Hippocampal formation (tissue), 2 donors: ENCODE measurements at regions not wholly inside any gene's neighbourhood (a gene's known extent, or its start where the extent isn't known, plus 50 kb on each side); places are given as distances from the start of the nearest gene placed in this dataset.
"Not testable (repeated sequence)": the region's sequence is repeated elsewhere in the genome, so short reads cannot be mapped to it uniquely, and the experiment has no call there.

Experiments used
- DNase-seq, 2 donors: peaks; one replicate each; lab custom pipeline; 2025; lab: John Stamatoyannopoulos, UW

DNA sequence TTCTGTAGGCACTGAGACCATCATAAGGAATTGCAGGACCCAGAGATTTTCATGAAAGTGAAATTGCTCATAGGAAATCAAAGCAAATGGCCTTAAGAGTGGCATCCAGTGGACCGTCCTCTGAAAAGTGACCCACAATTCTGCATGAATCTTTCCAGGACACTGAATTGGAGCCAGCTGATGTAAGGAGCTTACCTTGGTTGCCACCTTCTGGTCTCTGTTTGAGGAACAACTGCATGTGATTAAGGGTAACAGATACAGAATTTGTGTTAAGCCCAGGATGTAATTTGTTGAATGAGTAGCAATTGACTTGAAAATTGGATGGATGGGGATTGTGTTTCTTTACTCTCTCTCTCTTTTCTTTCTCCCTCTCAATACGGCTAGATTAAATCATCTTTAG lies 49.9 kb upstream of the GAS1 start:
- DNase-seq, result no peak

- no peak for DNase-seq
These were observed 50.6 kb upstream of the GAS1 start for GRCh38 chr9:86997951-86998350.

DNA sequence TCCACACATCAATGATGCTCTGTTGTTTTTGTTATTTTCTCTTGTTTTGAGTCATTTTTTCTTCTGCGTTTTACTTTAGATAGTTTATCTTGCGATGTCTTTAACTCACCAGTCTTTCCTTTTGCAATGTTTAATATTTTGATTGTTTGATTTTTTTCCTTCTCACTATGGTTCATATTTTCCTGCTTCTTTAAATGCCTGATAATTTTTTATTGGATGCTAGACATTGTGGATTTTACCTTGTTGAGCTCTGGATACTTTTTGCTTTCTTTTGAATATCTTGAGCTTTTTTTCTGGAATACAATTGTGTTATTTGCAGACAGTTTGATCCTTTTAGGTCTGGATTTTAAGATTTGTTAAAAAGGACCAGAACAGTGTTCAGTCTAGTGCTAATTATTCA lies 55.2 kb upstream of the GAS1 start:
- DNase-seq, result no peak

DNA sequence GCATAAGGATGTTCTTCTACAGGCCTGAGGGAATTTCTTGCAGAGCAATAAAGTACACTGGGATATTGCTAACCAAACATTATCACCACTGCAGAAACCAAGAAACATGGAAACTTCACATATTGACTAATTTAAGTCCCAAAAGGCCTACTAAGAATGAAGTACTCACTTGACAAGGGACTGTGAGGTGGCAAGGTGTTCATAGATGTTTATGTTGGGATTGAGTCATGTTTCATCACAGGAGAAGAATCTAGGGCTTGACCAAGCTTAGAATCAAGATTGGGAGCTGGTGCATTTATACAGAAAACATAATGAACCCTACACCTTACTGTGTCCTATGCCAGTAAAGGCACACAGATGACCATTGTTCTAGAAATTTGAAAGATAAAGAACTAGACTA lies 56.7 kb upstream of the GAS1 start:
- DNase-seq, result no peak

- no peak for DNase-seq
These were observed 59.6 kb upstream of the GAS1 start for GRCh38 chr9:87006956-87007355.

DNA sequence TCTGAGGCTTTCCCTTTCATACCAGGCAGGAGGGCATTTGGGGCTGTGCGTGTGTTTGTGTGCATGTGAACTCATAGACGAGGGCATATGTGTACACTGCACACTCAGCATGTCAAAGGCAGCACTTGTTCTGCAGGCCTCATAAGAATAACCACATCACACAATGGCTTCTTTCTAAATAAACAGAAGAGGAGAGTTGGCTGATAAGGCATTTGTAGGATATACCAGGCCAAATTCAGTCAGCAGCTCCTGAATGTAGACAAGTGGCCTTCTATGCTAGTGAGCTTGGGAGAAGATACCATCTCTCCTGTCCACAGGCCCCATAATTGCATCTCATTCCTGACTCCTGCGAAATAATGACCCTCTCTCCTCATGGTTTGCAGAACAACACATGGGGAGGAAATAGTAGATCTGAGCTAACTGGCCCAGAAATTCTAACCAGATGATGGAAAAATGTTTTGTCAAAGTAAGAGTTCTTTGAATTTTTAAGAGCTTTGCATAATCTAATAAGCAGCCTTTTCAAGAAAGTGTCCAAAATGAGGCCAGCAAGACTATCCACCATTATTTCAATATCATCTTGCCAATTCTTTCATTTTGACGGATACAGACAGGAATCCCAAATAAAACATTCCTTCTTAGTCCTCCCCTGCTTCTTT lies 60.5 kb upstream of the GAS1 start:
- peak; percentile 22 to 64 for DNase-seq

DNA sequence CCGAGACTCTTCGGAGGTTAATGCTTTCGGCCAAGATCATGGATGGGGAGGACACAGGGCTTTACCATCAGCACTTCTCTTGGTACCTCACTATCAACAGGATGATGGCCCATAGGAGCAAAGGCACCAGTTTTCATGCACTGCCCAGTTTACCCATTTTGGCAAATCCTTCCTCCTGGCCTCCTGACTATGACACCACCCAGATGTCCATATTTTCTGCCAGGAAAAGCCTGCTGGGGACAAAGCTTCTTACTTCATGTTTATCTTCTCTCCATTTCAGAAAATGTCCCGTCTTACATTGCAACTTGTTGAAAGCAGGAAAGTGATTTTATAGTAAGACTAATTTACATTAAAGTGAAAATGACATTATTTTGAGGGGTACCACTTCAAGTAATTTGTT lies 61.4 kb upstream of the GAS1 start:
- no peak for DNase-seq

DNA sequence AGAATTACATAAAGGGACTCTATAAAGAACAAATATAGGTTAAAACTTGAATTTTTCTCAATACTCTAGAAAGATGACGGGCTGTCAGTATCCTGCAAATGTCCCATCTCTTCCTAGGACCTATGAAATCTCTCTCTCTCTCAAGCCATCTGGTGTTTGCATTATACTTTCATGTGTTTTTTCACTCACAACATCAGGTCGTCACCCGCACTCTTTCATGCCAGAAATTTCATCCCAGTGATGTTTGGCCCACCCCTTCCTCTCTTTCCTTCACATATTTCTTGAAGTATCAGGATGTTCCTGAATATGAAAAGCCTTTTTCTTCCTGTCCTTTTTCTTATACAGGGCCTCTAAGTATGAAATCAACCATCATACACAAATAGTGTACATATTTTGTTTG lies 63.3 kb upstream of the GAS1 start:
- DNase-seq, result no peak

- DNase-seq, result no peak
These were observed 64.2 kb upstream of the GAS1 start for GRCh38 chr9:87011551-87011950.

DNA sequence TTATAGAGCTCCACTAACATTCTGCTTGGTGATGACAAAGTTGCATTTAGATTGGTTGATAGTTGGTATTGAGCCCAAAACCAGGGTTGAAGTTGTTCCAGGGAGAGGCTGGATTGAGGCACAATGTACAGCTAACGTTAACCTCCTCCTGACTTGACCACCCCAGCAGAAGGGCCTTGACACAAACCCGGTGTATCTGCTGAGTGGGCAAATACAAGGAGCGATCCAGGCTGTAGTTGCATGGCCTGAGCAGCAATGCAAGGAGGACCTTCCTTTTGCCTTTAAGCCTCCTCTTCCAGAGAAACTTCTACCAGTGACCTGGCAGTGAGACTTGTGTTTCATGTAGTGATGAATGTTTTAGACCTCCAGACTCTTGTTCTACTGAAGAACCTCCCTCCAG lies 66.2 kb upstream of the GAS1 start:
- no peak for DNase-seq

DNA sequence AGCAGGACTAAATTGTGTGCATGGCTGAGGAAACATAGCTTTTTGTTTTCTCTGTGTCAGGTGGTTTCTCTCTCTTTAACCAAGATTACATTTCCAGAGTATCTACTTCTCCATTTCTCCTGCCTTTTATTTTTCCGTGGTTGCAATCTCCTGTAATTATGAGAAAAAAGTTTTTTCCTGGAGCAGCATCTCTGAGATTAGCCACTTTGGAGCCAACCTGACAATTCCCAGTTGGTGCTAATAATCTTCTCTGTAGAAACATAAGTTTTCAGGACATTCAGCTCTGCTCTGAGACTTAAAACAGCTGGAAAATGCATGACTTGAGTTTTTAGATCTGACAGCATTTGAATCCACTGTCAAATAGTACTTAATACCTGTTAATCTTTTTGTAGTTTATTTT lies 67.1 kb upstream of the GAS1 start:
- DNase-seq, result no peak

GRCh38 chr9:87016681-87017080 lies 69.4 kb upstream of the GAS1 start:
- no peak for DNase-seq

DNA sequence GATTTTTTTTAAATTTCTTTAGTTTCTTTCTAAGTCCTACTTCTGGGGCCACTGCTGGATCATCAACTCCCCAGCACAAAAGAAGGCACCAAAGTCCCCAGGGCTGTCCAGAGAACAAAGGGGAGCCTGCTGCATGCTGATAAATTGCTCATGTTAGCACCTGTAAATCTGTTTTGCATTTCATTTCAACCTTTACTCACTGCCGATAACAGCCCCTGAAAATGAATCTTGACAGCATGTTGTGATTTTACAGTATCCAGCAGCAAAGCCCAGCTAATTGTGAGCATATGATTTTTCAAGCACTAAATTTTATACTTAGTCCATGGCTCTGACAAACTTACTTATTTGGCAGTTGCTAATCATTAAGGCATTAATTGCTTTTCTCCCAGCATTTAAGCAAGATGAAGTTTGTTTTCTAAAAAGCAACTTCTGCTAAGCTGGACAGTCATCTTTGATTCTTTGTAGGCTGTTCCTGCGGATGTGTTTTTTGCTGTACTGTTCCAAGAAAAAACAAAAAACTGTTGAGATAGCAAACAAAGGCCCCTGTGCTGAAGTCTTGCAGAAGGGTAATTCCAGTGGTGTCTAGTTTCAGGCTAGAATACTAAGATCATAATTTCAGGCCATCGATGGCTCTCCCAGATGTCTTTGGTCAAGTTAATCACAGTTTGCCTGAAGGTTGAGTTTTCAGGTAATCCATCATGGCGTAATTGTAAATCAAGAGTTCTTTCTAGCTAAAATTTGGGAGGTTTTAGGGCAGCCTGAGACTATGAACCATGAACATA lies 73.1 kb upstream of the GAS1 start:
- DNase-seq, result peak in 1 of 2 donors; percentile 4

DNA sequence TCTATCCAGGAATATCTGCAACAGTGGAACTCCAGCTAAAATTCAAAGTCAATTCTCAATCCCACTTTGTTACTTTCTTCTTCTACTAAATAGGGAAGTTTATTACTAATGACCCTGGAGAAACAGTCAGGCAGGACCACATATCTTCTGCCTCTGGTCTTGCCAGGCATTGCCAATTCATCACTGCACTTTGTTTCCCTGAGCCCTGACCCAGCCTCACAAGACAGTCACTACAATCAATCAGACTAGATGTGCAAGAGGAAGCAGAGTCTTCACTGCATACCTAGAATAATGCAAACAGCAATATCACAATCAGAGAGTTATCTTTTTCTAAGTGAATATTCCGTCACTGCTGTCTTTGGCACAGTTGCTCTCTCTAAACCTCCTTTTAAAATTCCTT lies 74.9 kb upstream of the GAS1 start:
- no peak for DNase-seq

- DNase-seq, result no peak
These were observed 78.9 kb upstream of the GAS1 start for GRCh38 chr9:87026204-87026603.

DNA sequence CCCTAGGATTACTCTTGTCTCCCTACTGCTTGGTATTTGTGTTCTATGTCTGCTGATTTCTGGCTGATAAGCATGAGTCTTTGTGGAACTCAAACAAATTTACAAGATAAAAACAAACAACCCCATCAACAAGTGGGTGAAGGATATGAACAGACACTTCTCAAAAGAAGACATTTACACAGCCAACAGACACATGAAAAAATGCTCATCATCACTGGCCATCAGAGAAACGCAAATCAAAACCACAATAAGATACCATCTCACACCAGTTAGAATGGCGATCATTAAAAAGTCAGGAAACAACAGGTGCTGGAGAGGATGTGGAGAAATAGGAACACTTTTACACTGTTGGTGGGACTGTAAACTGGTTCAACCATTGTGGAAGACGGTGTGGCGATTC lies 81.5 kb upstream of the GAS1 start:
- DNase-seq, result not testable (repeated sequence)

DNA sequence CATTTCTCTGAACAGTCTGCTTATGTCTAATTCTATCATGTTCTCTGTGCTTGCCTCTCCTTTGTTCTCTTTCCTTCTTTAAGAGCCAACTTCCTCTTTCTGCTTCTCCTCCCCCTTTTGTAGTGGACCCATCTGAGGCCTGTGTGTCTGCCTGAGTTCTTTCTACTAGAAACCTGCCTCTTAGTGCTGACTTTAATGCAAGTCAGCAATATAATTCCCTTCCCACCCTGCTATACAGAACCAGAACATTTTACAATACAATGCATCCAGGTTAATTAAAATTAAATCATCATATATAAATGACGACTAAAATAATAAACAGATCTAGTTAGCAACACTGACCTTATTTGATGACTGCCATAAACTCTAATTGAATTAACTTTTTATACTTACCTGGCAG lies 82.6 kb upstream of the GAS1 start:
- no peak for DNase-seq

DNA sequence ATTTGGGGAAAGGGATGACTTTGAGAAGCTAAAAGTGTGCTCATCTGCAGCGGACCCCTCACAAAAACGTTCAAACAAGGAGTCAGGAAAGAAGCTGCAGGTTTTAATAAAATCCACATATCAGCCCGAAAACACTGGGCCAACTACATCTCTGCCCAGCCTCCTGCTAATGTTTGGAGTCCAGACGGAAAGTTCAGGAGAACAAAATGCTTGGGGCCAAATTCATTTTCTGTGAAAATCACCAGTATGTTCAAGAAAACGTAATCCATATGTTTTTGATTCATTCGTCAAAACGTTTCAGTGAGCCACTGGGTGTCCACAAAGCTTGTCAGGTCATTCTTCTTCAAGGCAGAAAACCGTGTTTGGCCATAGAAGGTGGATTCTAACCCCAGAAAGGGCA lies 87.5 kb upstream of the GAS1 start:
- no peak for DNase-seq

- DNase-seq, result no peak
These were observed 88.6 kb upstream of the GAS1 start for GRCh38 chr9:87035879-87036278.

DNA sequence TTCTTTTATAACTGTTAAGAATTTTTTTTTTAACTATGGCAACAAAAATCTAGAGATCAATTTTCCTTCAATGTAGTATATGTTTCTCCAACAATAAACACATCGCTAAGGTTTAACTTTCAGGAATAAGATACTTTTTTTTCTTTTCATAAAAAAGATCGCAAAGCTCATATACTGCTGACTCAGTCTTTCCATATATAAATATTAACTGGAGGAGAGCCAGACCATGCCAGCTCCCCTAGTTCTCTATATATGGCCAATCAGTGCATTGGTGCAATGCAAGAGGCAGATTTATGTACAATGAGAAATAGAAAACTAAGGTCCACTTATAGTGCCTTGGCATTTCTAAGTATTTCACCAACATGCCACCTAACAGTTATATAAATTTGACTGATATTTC lies 89.2 kb upstream of the GAS1 start:
- DNase-seq, result no peak

- DNase-seq, result no peak
These were observed 92.6 kb upstream of the GAS1 start for GRCh38 chr9:87039809-87040392.

DNA sequence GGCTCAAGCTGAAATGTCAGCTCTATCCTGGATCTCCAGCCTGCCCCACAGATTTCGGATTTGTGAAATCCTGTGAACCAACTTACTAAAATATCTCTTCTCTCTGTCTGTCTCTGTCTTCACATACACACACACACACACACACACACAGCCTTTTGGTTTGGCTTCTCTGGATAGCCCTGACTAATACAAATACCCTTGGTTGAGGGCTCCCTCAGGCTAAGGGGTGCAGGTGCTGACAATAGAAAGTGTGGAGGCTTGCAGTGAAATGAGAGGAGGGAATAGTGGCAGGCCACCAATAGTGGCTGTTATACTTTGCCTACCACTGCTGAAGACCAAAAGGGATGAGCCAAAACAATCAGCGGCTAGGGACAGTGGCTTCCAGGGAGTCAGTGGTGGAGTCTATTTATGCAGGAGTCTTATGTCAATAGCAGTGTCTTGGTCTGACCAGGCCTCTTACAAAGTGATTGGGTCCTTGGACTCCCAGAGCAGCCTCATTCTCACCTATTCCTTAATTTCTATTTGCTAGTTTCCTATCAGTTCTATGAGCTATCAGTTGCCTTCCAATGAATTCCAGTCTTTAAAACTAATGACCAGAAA lies 93.2 kb upstream of the GAS1 start:
- DNase-seq, result no peak
